Tibial nerve (tissue), 4 donors: ENCODE measurements at regions not wholly inside any gene's neighbourhood (a gene's known extent, or its start where the extent isn't known, plus 50 kb on each side); places are given as distances from the start of the nearest gene placed in this dataset.

Experiments used
- CTCF ChIP-seq, 5 experiments: fragments of 200-600 bp in 3 of 5; fragments of 450-650 bp in 2 of 5; sonication (generic) in 3 of 5; IDR thresholded peaks; one replicate each; pipeline ENCODE4 v1.5.1; 2016 to 2019; ENCODE audit warnings: antibody characterized with exemption in 5 of 5, mild to moderate bottlenecking in 3 of 5, moderate library complexity in 2 of 5
- EP300 ChIP-seq, 2 donors: sonication (generic); formaldehyde crosslinking; IDR thresholded peaks; one replicate each; pipeline ENCODE4 v1.6.1; 2017; ENCODE audit warnings: antibody characterized with exemption in 2 of 2, mild to moderate bottlenecking in 1 of 2
- POLR2A ChIP-seq, 2 donors: fragments of 450-650 bp; IDR thresholded peaks; one replicate each; pipeline ENCODE4 v1.6.1; 2017; ENCODE audit warnings: antibody characterized with exemption in 2 of 2, mild to moderate bottlenecking in 2 of 2, moderate library complexity in 2 of 2

GRCh38 chr5:44885903-44886302, 77.2 kb downstream of the MRPS30 start:
- no peak for TF ChIP-seq EP300 (IDR thresholded peaks at IDR 0.05)
- no peak for TF ChIP-seq CTCF (IDR thresholded peaks at IDR 0.05)
- no peak for TF ChIP-seq POLR2A (IDR thresholded peaks at IDR 0.05)
